Right renal cortex interstitium (tissue), 3 donors: ENCODE measurements at regions not wholly inside any gene's neighbourhood (a gene's known extent, or its start where the extent isn't known, plus 50 kb on each side); places are given as distances from the start of the nearest gene placed in this dataset.
"Not testable (repeated sequence)": the region's sequence is repeated elsewhere in the genome, so short reads cannot be mapped to it uniquely, and the experiment has no call there.

Experiments used
- DNase-seq, 3 donors: peaks; one replicate each; pipeline ENCODE4 v3.0.0-alpha.2; 2013; ENCODE audit warnings: low read depth in 3 of 3, low spot score in 2 of 3

DNA sequence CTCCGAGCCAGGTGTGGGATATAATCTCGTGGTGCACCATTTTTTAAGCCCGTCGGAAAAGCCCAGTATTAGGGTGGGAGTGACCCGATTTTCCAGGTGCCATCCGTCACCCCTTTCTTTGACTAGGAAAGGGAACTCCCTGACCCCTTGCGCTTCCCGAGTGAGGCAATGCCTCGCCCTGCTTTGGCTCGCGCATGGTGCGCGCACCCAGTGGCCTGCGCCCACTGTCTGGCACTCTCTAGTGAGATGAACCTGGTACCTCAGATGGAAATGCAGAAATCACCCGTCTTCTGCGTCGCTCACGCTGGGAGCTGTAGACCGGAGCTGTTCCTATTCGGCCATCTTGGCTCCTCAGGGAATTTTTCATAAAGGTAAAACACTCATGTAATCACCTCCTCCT lies 63.9 kb downstream of the RWDD3 start:
- DNase-seq = not testable (repeated sequence)

GRCh38 chr1:95301091-95301490 lies 67.1 kb downstream of the RWDD3 start:
- no peak for DNase-seq

GRCh38 chr1:95301614-95302013 lies 67.6 kb downstream of the RWDD3 start:
- no peak for DNase-seq

- DNase-seq = no peak
Measured at GRCh38 chr1:95304803-95305202, 70.8 kb downstream of the RWDD3 start.

- DNase-seq = no peak
Measured at GRCh38 chr1:95308276-95309030, 74.4 kb downstream of the RWDD3 start.

GRCh38 chr1:95309031-95309471 lies 75.0 kb downstream of the RWDD3 start:
- no peak for DNase-seq

DNA sequence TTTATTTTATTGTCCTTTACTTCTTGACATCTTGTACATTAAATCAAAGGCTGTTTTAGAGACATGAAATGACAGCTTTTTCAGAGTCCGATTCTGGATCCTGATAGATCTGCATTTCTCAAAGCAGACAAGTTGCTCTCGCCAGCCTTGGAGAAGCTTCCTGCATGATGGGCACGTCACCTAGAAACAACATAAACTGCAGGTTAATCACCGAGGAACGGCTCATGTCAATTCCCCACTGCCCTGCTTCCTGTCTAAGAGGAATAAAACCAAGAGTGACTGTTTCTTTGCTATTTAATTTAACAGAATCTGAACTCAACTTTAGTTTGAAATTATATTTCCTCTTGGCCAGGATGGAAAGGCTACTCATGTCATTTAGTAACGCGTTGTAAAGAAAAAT lies 77.0 kb downstream of the RWDD3 start:
- DNase-seq = no peak

- no peak for DNase-seq
Measured at GRCh38 chr1:95311762-95312161, 77.8 kb downstream of the RWDD3 start.

GRCh38 chr1:95312181-95312580 lies 78.2 kb downstream of the RWDD3 start:
- no peak for DNase-seq

DNA sequence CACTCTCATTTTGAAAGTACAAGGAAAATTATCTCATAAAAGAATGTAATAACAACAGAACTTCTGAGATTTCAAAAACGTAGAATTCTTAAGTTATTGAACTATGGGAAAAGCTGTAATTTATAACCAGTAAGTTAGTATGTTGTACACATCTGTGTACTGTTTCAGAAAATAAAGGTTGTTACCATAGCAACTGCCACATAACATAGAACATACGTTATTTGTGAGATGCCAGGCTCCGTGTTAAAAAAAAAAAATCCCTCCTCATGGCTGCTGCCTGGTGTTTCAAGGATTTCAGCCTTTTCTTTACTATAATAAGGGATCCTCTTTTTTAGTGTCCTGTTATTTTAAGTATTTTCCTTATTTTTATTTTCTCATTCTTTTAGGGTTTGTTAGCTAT lies 79.5 kb downstream of the RWDD3 start:
- DNase-seq = no peak

- DNase-seq = no peak
Measured at GRCh38 chr1:95321531-95321930, 87.5 kb downstream of the RWDD3 start.

DNA sequence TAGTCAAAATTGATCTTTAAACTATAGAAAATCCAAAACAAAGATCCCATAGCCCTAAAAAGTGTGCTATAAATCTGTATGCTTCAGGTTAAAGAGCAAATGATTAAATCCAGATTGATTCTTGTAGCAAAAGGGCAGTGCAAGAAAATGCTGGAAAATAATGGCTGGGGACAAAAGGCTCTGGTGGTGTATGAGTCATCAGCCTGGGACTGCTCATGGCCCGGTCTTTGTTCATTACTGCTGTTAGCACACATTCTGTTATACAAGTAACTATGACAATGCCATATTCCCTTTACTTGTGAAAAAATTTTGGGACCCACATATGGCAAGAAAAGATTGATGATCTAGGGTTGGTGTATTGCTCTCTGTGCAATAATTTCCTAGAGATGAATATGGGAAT lies 89.1 kb downstream of the RWDD3 start:
- DNase-seq = no peak

GRCh38 chr1:95325349-95325748 lies 91.3 kb downstream of the RWDD3 start:
- no peak for DNase-seq

GRCh38 chr1:95326023-95326422 lies 92.0 kb downstream of the RWDD3 start:
- DNase-seq = no peak

DNA sequence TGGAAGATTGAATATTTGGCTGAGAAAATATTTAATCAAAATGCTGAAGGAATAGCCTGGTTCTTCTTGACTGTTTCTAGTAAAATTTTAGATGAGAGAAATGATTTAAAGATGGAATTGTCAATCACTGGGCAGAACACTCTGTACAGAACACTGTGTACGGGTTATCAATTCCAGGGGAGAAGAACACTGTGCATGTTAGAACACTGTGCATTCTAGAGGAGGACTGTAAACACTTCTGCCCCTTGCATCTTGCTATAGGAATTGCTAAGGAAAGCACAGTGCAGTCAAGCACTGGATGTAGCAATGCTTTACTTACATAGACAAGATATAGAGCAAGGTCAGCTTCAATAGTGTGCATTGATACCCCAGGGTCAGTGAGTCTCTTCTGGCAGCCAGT lies 98.7 kb downstream of the RWDD3 start:
- DNase-seq = no peak

DNA sequence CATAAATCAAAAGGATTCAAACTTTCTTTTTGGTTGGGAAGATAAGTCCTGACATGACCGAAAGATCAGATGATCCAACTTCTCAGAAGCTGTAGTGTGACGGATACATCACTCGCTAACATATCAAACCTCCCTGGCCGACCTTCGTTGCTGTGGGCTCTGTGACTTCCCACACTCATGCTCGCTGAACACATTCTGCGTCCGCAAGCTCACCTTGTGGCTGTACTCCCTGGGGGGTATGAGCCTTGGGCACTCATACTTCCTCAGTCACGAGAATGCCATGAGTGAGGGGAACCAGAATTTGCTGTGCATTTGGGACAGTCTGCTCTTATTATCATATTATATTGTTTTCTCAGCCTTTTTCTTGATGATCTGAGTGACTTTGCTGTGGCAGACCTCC lies 105.4 kb downstream of the RWDD3 start:
- no peak for DNase-seq

GRCh38 chr1:95340061-95340460 lies 106.1 kb downstream of the RWDD3 start:
- DNase-seq = no peak

- no peak for DNase-seq
Measured at GRCh38 chr1:95352767-95353166, 118.8 kb downstream of the RWDD3 start.

DNA sequence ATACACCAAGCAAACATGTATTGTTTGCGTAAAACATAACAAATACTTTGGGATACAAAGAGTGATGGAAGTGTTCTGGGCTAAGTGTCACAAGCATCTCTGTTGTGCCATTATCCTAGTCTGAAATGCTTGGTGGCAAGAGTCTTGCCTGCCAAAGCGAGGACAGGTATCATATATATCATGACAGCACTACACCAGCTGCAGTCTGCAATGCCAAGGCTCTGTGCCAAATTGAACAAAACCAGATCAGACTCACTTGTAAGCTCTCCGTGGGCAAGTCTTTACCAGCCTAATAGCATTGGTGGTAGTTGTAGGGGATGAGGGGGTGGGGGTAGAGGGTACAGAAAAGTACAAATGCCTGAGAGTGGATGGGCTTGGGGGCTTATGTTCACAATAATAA lies 119.2 kb downstream of the RWDD3 start:
- no peak for DNase-seq

- no peak for DNase-seq
Measured at GRCh38 chr1:95364546-95364945, 130.5 kb downstream of the RWDD3 start.

DNA sequence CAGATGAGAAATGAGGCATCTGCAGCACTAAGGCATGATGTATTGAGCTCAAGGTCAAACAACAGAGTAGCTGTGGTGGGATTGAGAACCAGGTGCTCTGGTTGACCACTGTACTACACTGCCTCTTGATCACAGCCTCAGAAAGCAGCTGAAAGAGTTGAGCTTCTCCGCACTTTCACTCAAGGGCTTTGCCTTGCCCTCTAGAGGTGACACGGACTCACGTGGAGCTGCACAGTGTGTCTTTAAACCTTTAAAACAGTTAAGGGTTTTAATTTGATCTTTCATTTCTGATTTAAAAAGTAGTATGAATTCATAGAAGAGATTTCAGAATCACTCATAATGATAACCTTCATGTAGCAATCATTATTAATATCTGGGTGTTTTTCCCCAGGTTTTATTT lies 132.5 kb downstream of the RWDD3 start:
- DNase-seq = no peak

DNA sequence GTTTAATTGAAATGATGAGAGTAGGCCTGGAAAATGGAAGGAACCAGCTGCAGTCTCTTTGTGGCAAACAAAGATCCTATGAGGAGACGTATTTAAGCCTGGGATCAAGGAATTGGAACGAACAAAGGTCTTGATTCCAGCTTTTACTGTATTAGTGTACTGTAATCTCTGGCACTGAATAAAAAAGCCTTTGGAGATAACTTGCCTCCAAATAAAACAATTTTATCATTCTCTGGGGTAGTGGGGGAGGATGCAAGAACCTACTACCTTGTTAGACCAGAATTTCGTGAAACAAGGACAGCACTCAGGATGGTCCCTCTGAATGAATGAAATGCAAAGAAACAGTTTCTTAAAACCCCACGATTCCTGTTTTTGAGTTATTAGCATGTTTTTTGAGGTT lies 134.2 kb downstream of the RWDD3 start:
- DNase-seq = no peak
